K562 (cell line): ENCODE measurements at regions not wholly inside any gene's neighbourhood (a gene's known extent, or its start where the extent isn't known, plus 50 kb on each side); places are given as distances from the start of the nearest gene placed in this dataset.
A peak's percentile ranks its signal among the peaks of the same experiment; 100 is the strongest.

Experiments
- AFF4 ChIP-seq: sonication (generic); formaldehyde crosslinking; IDR thresholded peaks from 2 replicates; pipeline ENCODE4 v1.8.0; 2023; ENCODE audit warnings: mild to moderate bottlenecking, missing genetic modification reagents
- CBX5 ChIP-seq: IDR thresholded peaks from 2 replicates; pipeline ENCODE4 v1.6.1; 2014; ENCODE audit warnings: low read depth, borderline replicate concordance
- CEBPB ChIP-seq: fragments of 450-650 bp; IDR thresholded peaks from 2 replicates; pipeline ENCODE4 v1.6.1; 2016; ENCODE audit warnings: missing genetic modification characterization, missing compliant biosample characterization
- CGGBP1 ChIP-seq: fragments of 250-450 bp; sonication (Bioruptor Pico); IDR thresholded peaks from 2 replicates; pipeline ENCODE4 v1.9.0; 2021; ENCODE audit warnings: mild to moderate bottlenecking
- KDM5B ChIP-seq: fragments of 200-600 bp; sonication (generic); IDR thresholded peaks from 2 replicates; pipeline ENCODE4 v1.6.1; 2012; ENCODE audit warnings: low read depth, mild to moderate bottlenecking, moderate library complexity, low read length, control low read depth, inconsistent platforms; ENCODE audit not compliant: insufficient replicate concordance
- L3MBTL2 ChIP-seq: fragments of 450-650 bp; IDR thresholded peaks from 2 replicates; pipeline ENCODE4 v1.6.1; 2016; ENCODE audit warnings: mild to moderate bottlenecking, moderate library complexity
- MAZ ChIP-seq, 2 experiments: fragments of 450-650 bp in 1 of 2; sonication (generic) in 1 of 2; formaldehyde crosslinking; IDR thresholded peaks in 1 of 2; conservative IDR thresholded peaks in 1 of 2; 2 replicates each; pipeline versions ENCODE4 v1.4.0 to v1.5.0; 2020; ENCODE audit warnings: mild to moderate bottlenecking in 1 of 2, missing genetic modification reagents in 1 of 2
- NFIC ChIP-seq: fragments of 450-650 bp; IDR thresholded peaks from 2 replicates; pipeline ENCODE4 v1.6.1; 2017; ENCODE audit warnings: mild to moderate bottlenecking, inconsistent platforms
- NFXL1 ChIP-seq: fragments of 450-650 bp; formaldehyde crosslinking; IDR thresholded peaks from 2 replicates; pipeline ENCODE4 v1.4.0; 2021; ENCODE audit warnings: mild to moderate bottlenecking
- STAT5A ChIP-seq: IDR thresholded peaks from 2 replicates; pipeline ENCODE4 v1.6.1; 2012; ENCODE audit warnings: low read length, inconsistent platforms, borderline replicate concordance
- TAF9B ChIP-seq: fragments of 450-650 bp; IDR thresholded peaks from 2 replicates; pipeline ENCODE4 v1.6.1; 2018; ENCODE audit warnings: mild to moderate bottlenecking; ENCODE audit not compliant: partially characterized antibody
- TRIM24 ChIP-seq, 2 experiments: fragments of 450-650 bp; IDR thresholded peaks; 2 replicates each; pipeline ENCODE4 v1.6.1; 2016
- ZNF134 ChIP-seq: fragments of 250-450 bp; sonication (Bioruptor Pico); conservative IDR thresholded peaks from 2 replicates; pipeline ENCODE4 v1.4.0; 2020
- ZNF24 ChIP-seq: fragments of 450-650 bp; IDR thresholded peaks from 2 replicates; pipeline ENCODE4 v1.6.1; 2016
- ZNF311 ChIP-seq: fragments of 250-450 bp; sonication (Bioruptor Pico); IDR thresholded peaks from 2 replicates; pipeline ENCODE4 v1.4.0; 2020; ENCODE audit warnings: mild to moderate bottlenecking, moderate library complexity
- ZNF316 ChIP-seq: fragments of 450-650 bp; IDR thresholded peaks from 2 replicates; pipeline ENCODE4 v1.6.1; 2016
- ZNF384 ChIP-seq: IDR thresholded peaks from 2 replicates; pipeline ENCODE4 v1.6.1; 2012; ENCODE audit warnings: low read depth, low read length, improper control_type of control experiment
- ZNF436 ChIP-seq: fragments of 250-450, 450-650 bp; sonication (Bioruptor Pico); formaldehyde crosslinking; IDR thresholded peaks from 2 replicates; pipeline ENCODE4 v1.7.0; 2020; ENCODE audit warnings: mild to moderate bottlenecking
- ZNF444 ChIP-seq: fragments of 250-450 bp; sonication (Bioruptor Pico); IDR thresholded peaks from 2 replicates; pipeline ENCODE4 v1.4.0; 2020; ENCODE audit warnings: mild to moderate bottlenecking, moderate library complexity
- TF ChIP-seq, protein P1 (sequence below): fragments of 450-650 bp; IDR thresholded peaks from 2 replicates; pipeline ENCODE4 v1.6.1; 2018; ENCODE audit not compliant: partially characterized antibody
- TF ChIP-seq, protein P2 (sequence below): fragments of 250-450 bp; sonication (Bioruptor Pico); IDR thresholded peaks from 2 replicates; pipeline ENCODE4 v1.8.0; 2022; ENCODE audit warnings: moderate library complexity, mild to moderate bottlenecking, inconsistent platforms
- TF ChIP-seq, protein P3 (sequence below): sonication (generic); formaldehyde crosslinking; IDR thresholded peaks from 2 replicates; pipeline ENCODE4 v1.9.0; 2022; ENCODE audit warnings: mild to moderate bottlenecking, missing genetic modification reagents

DNA sequence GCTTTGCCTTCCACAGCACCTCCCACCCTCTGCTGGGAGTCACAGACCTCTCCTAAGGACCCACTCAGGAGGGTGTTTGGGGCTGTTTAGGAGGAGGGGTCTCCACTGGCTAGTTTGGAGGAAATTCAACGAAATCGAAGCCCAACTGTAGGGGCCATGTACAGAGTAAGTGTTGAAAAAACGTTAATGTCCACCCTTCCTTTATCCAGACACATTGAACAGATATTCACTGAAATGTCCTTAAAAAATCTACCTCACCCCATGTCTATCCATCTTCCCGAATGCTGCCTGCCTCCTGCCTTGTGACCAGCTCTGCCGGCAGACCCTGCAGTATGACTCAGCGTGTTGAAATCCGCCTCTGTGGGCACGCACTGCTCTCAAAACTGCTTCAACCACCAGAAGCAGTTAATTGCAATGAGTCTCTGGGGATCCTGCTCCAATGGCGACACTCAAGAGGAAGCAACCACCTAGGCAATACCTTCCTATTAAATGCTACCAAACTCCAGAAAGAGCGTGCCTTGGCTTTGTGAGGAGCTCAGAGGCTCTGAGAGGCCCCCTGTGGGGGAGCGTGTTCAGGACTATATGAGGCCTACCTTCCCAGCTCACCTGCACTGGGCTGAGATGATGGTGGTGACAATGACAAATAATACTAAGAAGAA lies 61.4 kb upstream of the RTN4 start (continued):
- TF ChIP-seq AFF4 (CRISPR knock-in tag) (no peak), NFIC (no peak), KDM5B (peak; percentile 5), MAZ (CRISPR knock-in tag; conservative IDR thresholded peaks at IDR 0.05 in 1 of 2, IDR thresholded peaks at IDR 0.05 in 1 of 2) (peak in 1 of 2 experiments; percentile 63; a peak in 2 of 4 replicates), TAF9B (peak; percentile 66), L3MBTL2 (peak; percentile 74), NFXL1 (CRISPR knock-in tag) (no peak), ZNF134 (CRISPR knock-in tag) (no peak; the same call in 1 of the 2 replicates), CEBPB (tag) (peak; percentile 67; the same call in 1 of the 2 replicates), CGGBP1 (CRISPR knock-in tag) (no peak), ZNF24 (no peak), ZNF444 (CRISPR knock-in tag) (no peak), ZNF384 (no peak), CBX5 (no peak), TRIM24 (IDR thresholded peaks at IDR 0.05) (peak in 1 of 2 experiments; percentile 32; a peak in 1 of 4 replicates), ZNF316 (peak; percentile 89), ZNF436 (CRISPR knock-in tag) (no peak), STAT5A (no peak), ZNF311 (peak; percentile 52; the same call in 1 of the 2 replicates)
- TF ChIP-seq, protein P1, sequence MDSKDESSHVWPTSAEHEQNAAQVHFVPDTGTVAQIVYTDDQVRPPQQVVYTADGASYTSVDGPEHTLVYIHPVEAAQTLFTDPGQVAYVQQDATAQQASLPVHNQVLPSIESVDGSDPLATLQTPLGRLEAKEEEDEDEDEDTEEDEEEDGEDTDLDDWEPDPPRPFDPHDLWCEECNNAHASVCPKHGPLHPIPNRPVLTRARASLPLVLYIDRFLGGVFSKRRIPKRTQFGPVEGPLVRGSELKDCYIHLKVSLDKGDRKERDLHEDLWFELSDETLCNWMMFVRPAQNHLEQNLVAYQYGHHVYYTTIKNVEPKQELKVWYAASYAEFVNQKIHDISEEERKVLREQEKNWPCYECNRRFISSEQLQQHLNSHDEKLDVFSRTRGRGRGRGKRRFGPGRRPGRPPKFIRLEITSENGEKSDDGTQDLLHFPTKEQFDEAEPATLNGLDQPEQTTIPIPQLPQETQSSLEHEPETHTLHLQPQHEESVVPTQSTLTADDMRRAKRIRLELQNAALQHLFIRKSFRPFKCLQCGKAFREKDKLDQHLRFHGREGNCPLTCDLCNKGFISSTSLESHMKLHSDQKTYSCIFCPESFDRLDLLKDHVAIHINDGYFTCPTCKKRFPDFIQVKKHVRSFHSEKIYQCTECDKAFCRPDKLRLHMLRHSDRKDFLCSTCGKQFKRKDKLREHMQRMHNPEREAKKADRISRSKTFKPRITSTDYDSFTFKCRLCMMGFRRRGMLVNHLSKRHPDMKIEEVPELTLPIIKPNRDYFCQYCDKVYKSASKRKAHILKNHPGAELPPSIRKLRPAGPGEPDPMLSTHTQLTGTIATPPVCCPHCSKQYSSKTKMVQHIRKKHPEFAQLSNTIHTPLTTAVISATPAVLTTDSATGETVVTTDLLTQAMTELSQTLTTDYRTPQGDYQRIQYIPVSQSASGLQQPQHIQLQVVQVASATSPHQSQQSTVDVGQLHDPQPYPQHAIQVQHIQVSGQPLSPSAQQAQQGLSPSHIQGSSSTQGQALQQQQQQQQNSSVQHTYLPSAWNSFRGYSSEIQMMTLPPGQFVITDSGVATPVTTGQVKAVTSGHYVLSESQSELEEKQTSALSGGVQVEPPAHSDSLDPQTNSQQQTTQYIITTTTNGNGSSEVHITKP = peak; percentile 35
- TF ChIP-seq, protein P2, sequence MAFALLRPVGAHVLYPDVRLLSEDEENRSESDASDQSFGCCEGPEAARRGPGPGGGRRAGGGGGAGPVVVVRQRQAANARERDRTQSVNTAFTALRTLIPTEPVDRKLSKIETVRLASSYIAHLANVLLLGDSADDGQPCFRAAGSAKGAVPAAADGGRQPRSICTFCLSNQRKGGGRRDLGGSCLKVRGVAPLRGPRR (CRISPR knock-in tag) = peak; percentile 65; the same call in 1 of the 2 replicates
- TF ChIP-seq, protein P3, sequence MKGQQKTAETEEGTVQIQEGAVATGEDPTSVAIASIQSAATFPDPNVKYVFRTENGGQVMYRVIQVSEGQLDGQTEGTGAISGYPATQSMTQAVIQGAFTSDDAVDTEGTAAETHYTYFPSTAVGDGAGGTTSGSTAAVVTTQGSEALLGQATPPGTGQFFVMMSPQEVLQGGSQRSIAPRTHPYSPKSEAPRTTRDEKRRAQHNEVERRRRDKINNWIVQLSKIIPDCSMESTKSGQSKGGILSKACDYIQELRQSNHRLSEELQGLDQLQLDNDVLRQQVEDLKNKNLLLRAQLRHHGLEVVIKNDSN = no peak
